Peyer's patch (tissue), 4 donors: ENCODE measurements at regions not wholly inside any gene's neighbourhood (a gene's known extent, or its start where the extent isn't known, plus 50 kb on each side); places are given as distances from the start of the nearest gene placed in this dataset.

Experiments used
- POLR2A ChIP-seq, 2 donors: fragments of 450-650 bp; IDR thresholded peaks; one replicate each; pipeline ENCODE4 v1.5.1; 2017; ENCODE audit warnings: antibody characterized with exemption in 2 of 2, mild to moderate bottlenecking in 2 of 2, moderate library complexity in 2 of 2
- TF ChIP-seq, protein P1 (sequence below), 6 experiments: fragments of 450-650 bp in 4 of 6; fragments of 200-600 bp in 2 of 6; sonication (generic) in 1 of 6; IDR thresholded peaks; one replicate each; pipeline ENCODE4 v1.5.1; 2017 to 2019; ENCODE audit warnings: antibody characterized with exemption in 6 of 6, mild to moderate bottlenecking in 3 of 6, moderate library complexity in 1 of 6

DNA sequence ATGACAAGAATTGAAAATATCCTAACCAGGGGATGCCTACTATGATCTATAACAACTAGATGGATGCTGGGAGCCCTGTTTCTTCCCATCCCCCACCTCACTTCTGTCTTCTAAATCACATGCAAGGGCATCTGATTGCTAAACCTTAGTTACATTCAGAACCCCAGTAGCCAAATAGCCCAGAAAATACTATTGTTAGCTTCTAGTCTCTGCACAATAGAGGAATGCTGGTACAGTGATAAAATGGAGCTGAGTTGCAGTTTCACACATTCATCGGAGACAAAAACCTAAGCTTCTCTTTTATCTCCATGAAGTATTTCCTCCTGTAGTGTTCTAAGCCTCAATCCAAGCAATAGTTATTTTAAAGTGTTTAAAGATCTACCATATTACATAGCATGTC, 942.9 kb downstream of the RPS29 start:
- TF ChIP-seq POLR2A (IDR thresholded peaks at IDR 0.05), result no peak
- TF ChIP-seq, protein P1, sequence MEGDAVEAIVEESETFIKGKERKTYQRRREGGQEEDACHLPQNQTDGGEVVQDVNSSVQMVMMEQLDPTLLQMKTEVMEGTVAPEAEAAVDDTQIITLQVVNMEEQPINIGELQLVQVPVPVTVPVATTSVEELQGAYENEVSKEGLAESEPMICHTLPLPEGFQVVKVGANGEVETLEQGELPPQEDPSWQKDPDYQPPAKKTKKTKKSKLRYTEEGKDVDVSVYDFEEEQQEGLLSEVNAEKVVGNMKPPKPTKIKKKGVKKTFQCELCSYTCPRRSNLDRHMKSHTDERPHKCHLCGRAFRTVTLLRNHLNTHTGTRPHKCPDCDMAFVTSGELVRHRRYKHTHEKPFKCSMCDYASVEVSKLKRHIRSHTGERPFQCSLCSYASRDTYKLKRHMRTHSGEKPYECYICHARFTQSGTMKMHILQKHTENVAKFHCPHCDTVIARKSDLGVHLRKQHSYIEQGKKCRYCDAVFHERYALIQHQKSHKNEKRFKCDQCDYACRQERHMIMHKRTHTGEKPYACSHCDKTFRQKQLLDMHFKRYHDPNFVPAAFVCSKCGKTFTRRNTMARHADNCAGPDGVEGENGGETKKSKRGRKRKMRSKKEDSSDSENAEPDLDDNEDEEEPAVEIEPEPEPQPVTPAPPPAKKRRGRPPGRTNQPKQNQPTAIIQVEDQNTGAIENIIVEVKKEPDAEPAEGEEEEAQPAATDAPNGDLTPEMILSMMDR (IDR thresholded peaks at IDR 0.05), result no peak
